Liver (tissue), 2 donors: ENCODE measurements at regions not wholly inside any gene's neighbourhood (a gene's known extent, or its start where the extent isn't known, plus 50 kb on each side); places are given as distances from the start of the nearest gene placed in this dataset.

ENCODE experiments used
- FOXA1 ChIP-seq: IDR thresholded peaks from 2 replicates; pipeline ENCODE4 v1.6.1; 2016; ENCODE audit warnings: antibody characterized with exemption
- RAD21 ChIP-seq, 2 donors: IDR thresholded peaks; 2 replicates each; pipeline ENCODE4 v1.6.1; 2016; ENCODE audit warnings: antibody characterized with exemption in 2 of 2, mild to moderate bottlenecking in 2 of 2
- REST ChIP-seq: IDR thresholded peaks from 2 replicates; pipeline ENCODE4 v1.6.1; 2016; ENCODE audit warnings: antibody characterized with exemption, mild to moderate bottlenecking
- donor health status: healthy.

GRCh38 chr4:123836851-123837595 is 440.4 kb downstream of the SPRY1 start:
- TF ChIP-seq REST (no peak), FOXA1 (no peak), RAD21 (IDR thresholded peaks at IDR 0.05) (no peak)
